Lower lobe of right lung (tissue), 2 donors: ENCODE measurements at regions not wholly inside any gene's neighbourhood (a gene's known extent, or its start where the extent isn't known, plus 50 kb on each side); places are given as distances from the start of the nearest gene placed in this dataset.
A peak's percentile ranks its signal among the peaks of the same experiment; 100 is the strongest.

Experiments
- ATAC-seq, 2 donors: fragments of 200-7000 bp; cut with Tn5 transposase; one replicate each; pipeline ENCODE4 v1.9.1; 2020 to 2022; ENCODE audit warnings: mild to moderate bottlenecking in 2 of 2, moderate library complexity in 2 of 2
- DNase-seq: peaks from one replicate; pipeline ENCODE4 v3.0.0-alpha.2; 2020
- H3K27ac ChIP-seq: fragments of 200-600 bp; one replicate; pipeline ENCODE4 v1.8.0; 2022
- H3K27me3 ChIP-seq: fragments of 200-600 bp; one replicate; pipeline ENCODE4 v1.8.0; 2022; ENCODE audit warnings: low read depth
- H3K36me3 ChIP-seq: fragments of 200-600 bp; one replicate; pipeline ENCODE4 v1.8.0; 2022; ENCODE audit warnings: mild to moderate bottlenecking
- H3K4me1 ChIP-seq: fragments of 200-600 bp; one replicate; pipeline ENCODE4 v1.8.0; 2022
- H3K4me3 ChIP-seq: fragments of 200-600 bp; one replicate; pipeline ENCODE4 v1.8.0; 2022; ENCODE audit warnings: mild to moderate bottlenecking
- H3K9me3 ChIP-seq: fragments of 200-600 bp; one replicate; pipeline ENCODE4 v1.8.0; 2022
- CTCF ChIP-seq: fragments of 200-600 bp; IDR thresholded peaks from one replicate; pipeline ENCODE4 v1.8.0; 2022; ENCODE audit warnings: antibody characterized with exemption, mild to moderate bottlenecking
- intact Hi-C: fragments of 100-400 bp; cut with DNase I; formaldehyde crosslinking; loops from one replicate; pipeline ENCODE4 v1.11.0; 2022
- donor health status: DM: no; HTN: yes; CAD: no; lungs with severe emphysema.

DNA sequence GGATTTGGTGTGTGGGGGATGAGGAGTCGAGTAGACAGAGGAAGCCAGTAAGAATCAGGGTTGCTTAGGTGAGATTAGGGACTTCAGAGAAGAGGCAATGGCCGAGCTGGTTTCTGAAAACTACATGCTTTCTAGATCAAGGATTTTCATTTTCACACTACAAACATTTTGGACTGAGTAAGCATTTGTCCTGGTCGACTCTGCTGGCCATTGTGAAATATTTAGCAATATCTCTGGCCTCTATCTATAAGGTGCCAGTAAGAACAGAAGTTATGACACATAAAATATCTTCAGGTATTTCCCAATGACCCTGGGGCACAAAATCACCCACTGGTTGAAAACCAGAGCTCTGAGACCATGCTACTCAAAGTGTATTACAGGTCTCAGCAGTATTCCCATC is 1275.1 kb upstream of the CDH8 start:
- Histone ChIP-seq H3K4me3 (no peak overlapping the region), H3K4me1 (no peaks in the 10 kb centered on the region), H3K36me3 (no peaks in the 10 kb centered on the region), H3K27me3 (no peaks in the 10 kb centered on the region), H3K9me3 (no peaks in the 10 kb centered on the region), H3K27ac (no peak overlapping the region)
- intact Hi-C loops = no loop called here
- TF ChIP-seq CTCF = no peak
- no peak for ATAC-seq
- DNase-seq = no peak

GRCh38 chr16:63302811-63303210 is 1266.6 kb upstream of the CDH8 start:
- Histone ChIP-seq H3K36me3 (no peaks in the 10 kb centered on the region), H3K4me1 (no peaks in the 10 kb centered on the region), H3K27me3 (no peaks in the 10 kb centered on the region), H3K4me3 (no peak overlapping the region), H3K9me3 (no peaks in the 10 kb centered on the region), H3K27ac (no peak overlapping the region)
- no peak for TF ChIP-seq CTCF
- intact Hi-C loops = no loop called here
- ATAC-seq (no peak), DNase-seq (no peak)

- DNase-seq (no peak), ATAC-seq (no peak)
- Histone ChIP-seq H3K9me3 (no peaks in the 10 kb centered on the region), H3K4me3 (no peak overlapping the region), H3K36me3 (no peaks in the 10 kb centered on the region), H3K4me1 (no peaks in the 10 kb centered on the region), H3K27me3 (no peaks in the 10 kb centered on the region), H3K27ac (no peak overlapping the region)
- TF ChIP-seq CTCF = no peak
- intact Hi-C loops = no loop called here
Observed at GRCh38 chr16:63301349-63301748, 1265.1 kb upstream of the CDH8 start.

GRCh38 chr16:63298993-63299392 is 1262.8 kb upstream of the CDH8 start:
- Histone ChIP-seq H3K4me3 (no peak overlapping the region), H3K27ac (no peak overlapping the region), H3K9me3 (no peaks in the 10 kb centered on the region), H3K27me3 (no peaks in the 10 kb centered on the region), H3K4me1 (no peaks in the 10 kb centered on the region), H3K36me3 (no peaks in the 10 kb centered on the region)
- DNase-seq = no peak
- TF ChIP-seq CTCF = no peak
- intact Hi-C loops = no loop called here
- ATAC-seq = no peak

DNA sequence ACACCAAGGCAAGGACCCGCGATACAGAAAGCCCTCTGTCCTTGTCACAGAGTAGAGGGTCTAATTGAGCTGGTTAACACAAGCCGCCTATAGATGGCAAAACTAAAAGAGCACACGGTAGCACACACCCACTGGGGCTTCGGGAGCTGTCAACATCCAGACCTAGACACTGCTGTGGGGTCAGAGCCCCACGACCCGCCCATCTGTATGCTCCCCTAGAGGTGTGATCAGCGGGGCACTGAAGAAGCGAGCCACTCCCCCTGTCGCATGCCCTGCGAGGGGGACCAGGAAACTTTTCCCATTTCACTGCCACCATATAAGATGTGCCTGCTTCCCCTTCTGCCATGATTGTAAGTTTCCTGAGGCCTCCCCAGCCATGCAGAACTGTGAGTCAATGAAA is 1255.8 kb upstream of the CDH8 start:
- no peaks in the 10 kb centered on the region for H3K9me3 ChIP-seq
- TF ChIP-seq CTCF = no peak
- no peak overlapping the region for H3K27ac ChIP-seq
- H3K27me3 ChIP-seq = no peaks in the 10 kb centered on the region
- H3K36me3 ChIP-seq = no peaks in the 10 kb centered on the region
- ATAC-seq (no peak), DNase-seq (no peak)
- H3K4me3 ChIP-seq = no peak overlapping the region
- no peaks in the 10 kb centered on the region for H3K4me1 ChIP-seq
- intact Hi-C loops = no loop called here

- no peaks in the 10 kb centered on the region for H3K9me3 ChIP-seq
- ATAC-seq = peak; percentile 73 to 81
- peak; percentile 64 for TF ChIP-seq CTCF
Observed at GRCh38 chr16:63289834-63290460, 1253.7 kb upstream of the CDH8 start.

More at GRCh38 chr16:63289834-63290460, 1253.7 kb upstream of the CDH8 start:
- H3K27ac ChIP-seq = no peak overlapping the region
- no peaks in the 10 kb centered on the region for H3K36me3 ChIP-seq
- no peaks in the 10 kb centered on the region for H3K27me3 ChIP-seq
- DNase-seq = no peak
- H3K4me1 ChIP-seq = no peaks in the 10 kb centered on the region
- H3K4me3 ChIP-seq = no peak overlapping the region
- intact Hi-C loops = no loop called here
